GM23248 (cell line): ENCODE measurements at regions not wholly inside any gene's neighbourhood (a gene's known extent, or its start where the extent isn't known, plus 50 kb on each side); places are given as distances from the start of the nearest gene placed in this dataset.

Experiments used
- EZH2 ChIP-seq: fragments of 200-600 bp; sonication (generic); IDR thresholded peaks from 2 replicates; pipeline ENCODE4 v1.6.1; 2018; ENCODE audit warnings: antibody characterized with exemption, mild to moderate bottlenecking; ENCODE audit not compliant: insufficient read depth, poor library complexity, severe bottlenecking
- EZH2phosphoT487 ChIP-seq: fragments of 200-600 bp; sonication (generic); IDR thresholded peaks from 2 replicates; pipeline ENCODE4 v1.6.1; 2018; ENCODE audit warnings: antibody characterized with exemption, moderate library complexity, mild to moderate bottlenecking, low read depth; ENCODE audit not compliant: insufficient read depth

DNA sequence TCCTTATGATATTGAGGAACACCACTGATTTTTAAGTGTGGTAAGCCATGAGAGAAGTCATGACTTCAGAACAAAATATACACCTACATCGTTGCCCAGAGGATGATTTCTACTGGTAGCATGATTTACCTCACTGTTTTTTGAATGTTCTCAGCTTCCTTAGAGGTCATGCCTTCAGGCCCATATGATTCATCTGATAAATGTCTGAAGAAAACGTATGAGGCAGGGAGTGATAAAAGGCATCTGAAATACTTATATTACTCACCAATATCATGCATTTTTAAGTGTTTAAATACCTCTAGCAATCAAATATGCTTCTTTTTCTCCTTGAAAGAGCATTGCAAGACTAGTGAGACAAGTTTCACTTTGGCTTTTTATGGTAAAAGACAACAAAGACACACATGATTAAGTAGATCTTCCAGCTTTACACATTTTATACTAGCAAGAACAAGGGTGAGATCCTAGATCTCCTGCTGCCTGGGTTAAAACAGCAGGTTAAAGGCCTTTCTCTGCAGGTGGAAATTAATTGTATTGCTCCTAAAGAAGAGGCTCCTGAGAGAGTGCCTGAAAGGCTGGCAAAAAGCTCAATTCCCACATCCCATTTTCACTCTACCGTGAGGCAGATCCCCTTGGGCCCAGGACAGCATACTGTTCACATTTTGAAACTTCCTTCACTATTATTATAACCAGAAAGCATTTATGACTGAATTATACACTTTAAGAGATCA, 432.4 kb downstream of the SLITRK1 start:
- TF ChIP-seq EZH2, result no peak
- no peak for TF ChIP-seq EZH2phosphoT487
